ENCODE measurements at regions not wholly inside any gene's neighbourhood (a gene's known extent, or its start where the extent isn't known, plus 50 kb on each side); places are given as distances from the start of the nearest gene placed in this dataset.
"Not testable (repeated sequence)": the region's sequence is repeated elsewhere in the genome, so short reads cannot be mapped to it uniquely, and the experiment has no call there.

- no peak for TF ChIP-seq CTCF (IDR thresholded peaks at IDR 0.05; ENCODE audit: control insufficient read depth, insufficient read depth, low read depth, low read length, missing control alignments)
- DNase-seq (ENCODE audit: low read depth), result no peak
Measured at GRCh38 chr4:3945511-3946290, 179.5 kb downstream of the ADRA2C start.

GRCh38 chr4:3946553-3946952 lies 180.4 kb downstream of the ADRA2C start:
- not testable (repeated sequence) for DNase-seq (ENCODE audit: low read depth)

More at GRCh38 chr4:3945511-3946290, 179.5 kb downstream of the ADRA2C start:
- H3K4me3 ChIP-seq (ENCODE audit: control insufficient read depth, low read depth, low read length), result no peak overlapping the region

GRCh38 chr4:3947761-3948160 lies 181.6 kb downstream of the ADRA2C start:
- not testable (repeated sequence) for DNase-seq (ENCODE audit: low read depth)

More at GRCh38 chr4:3946553-3946952, 180.4 kb downstream of the ADRA2C start:
- not testable (repeated sequence) for H3K4me3 ChIP-seq (ENCODE audit: control insufficient read depth, low read depth, low read length)

GRCh38 chr4:3948210-3948609 lies 182.0 kb downstream of the ADRA2C start:
- H3K4me3 ChIP-seq (ENCODE audit: control insufficient read depth, low read depth, low read length); DNase-seq (ENCODE audit: low read depth): not testable (repeated sequence)

More at GRCh38 chr4:3947761-3948160, 181.6 kb downstream of the ADRA2C start:
- H3K4me3 ChIP-seq (ENCODE audit: control insufficient read depth, low read depth, low read length), result not testable (repeated sequence)

GRCh38 chr4:3949916-3950315 lies 183.7 kb downstream of the ADRA2C start:
- peak; percentile 70 for TF ChIP-seq CTCF (IDR thresholded peaks at IDR 0.05; ENCODE audit: control insufficient read depth, insufficient read depth, low read depth, low read length, missing control alignments)
- DNase-seq (ENCODE audit: low read depth); H3K4me3 ChIP-seq (ENCODE audit: control insufficient read depth, low read depth, low read length): not testable (repeated sequence)

- not testable (repeated sequence) for H3K4me3 ChIP-seq (ENCODE audit: control insufficient read depth, low read depth, low read length); DNase-seq (ENCODE audit: low read depth)
Measured at GRCh38 chr4:3952443-3953139, 186.4 kb downstream of the ADRA2C start.

GRCh38 chr4:3953140-3953489 lies 186.9 kb downstream of the ADRA2C start:
- DNase-seq (ENCODE audit: low read depth); H3K4me3 ChIP-seq (ENCODE audit: control insufficient read depth, low read depth, low read length): not testable (repeated sequence)

- peak; percentile 98 for DNase-seq (ENCODE audit: low read depth)
- H3K4me3 ChIP-seq (ENCODE audit: control insufficient read depth, low read depth, low read length), result peak overlapping the region; percentile 65
Measured at GRCh38 chr4:3954540-3955320, 188.5 kb downstream of the ADRA2C start.

GRCh38 chr4:3955321-3956164 lies 189.4 kb downstream of the ADRA2C start:
- DNase-seq (ENCODE audit: low read depth), result peak; percentile 95

GRCh38 chr4:3956165-3956867 lies 190.1 kb downstream of the ADRA2C start:
- DNase-seq (ENCODE audit: low read depth), result not testable (repeated sequence)
- peak overlapping the region; percentile 45 for H3K4me3 ChIP-seq (ENCODE audit: control insufficient read depth, low read depth, low read length)

More at GRCh38 chr4:3955321-3956164, 189.4 kb downstream of the ADRA2C start:
- H3K4me3 ChIP-seq (ENCODE audit: control insufficient read depth, low read depth, low read length), result peak overlapping the region; percentile 65

GRCh38 chr4:3961091-3961672 lies 195.0 kb downstream of the ADRA2C start:
- not testable (repeated sequence) for DNase-seq (ENCODE audit: low read depth); H3K4me3 ChIP-seq (ENCODE audit: control insufficient read depth, low read depth, low read length)

GRCh38 chr4:3964572-3965278 lies 198.5 kb downstream of the ADRA2C start:
- H3K4me3 ChIP-seq (ENCODE audit: control insufficient read depth, low read depth, low read length); DNase-seq (ENCODE audit: low read depth): not testable (repeated sequence)

- not testable (repeated sequence) for H3K4me3 ChIP-seq (ENCODE audit: control insufficient read depth, low read depth, low read length); DNase-seq (ENCODE audit: low read depth)
Measured at GRCh38 chr4:3967204-3967603, 201.0 kb downstream of the ADRA2C start.

All from AG09309 (cell line).